KBM-7 (cell line): ENCODE measurements at regions not wholly inside any gene's neighbourhood (a gene's known extent, or its start where the extent isn't known, plus 50 kb on each side); places are given as distances from the start of the nearest gene placed in this dataset.
"Not testable (repeated sequence)": the region's sequence is repeated elsewhere in the genome, so short reads cannot be mapped to it uniquely, and the experiment has no call there.

Source experiments
- DNase-seq: peaks from one replicate; pipeline ENCODE4 v3.0.0-alpha.2; 2015
- in situ Hi-C: fragments of 300-500 bp; cut with MboI; formaldehyde crosslinking; loops from 2 replicates; pipeline ENCODE4 v1.14.3; 2020; ENCODE audit warnings: low sequenced_read_pairs, low pct_unique_long_range_greater_than_20kb, mixed read lengths

DNA sequence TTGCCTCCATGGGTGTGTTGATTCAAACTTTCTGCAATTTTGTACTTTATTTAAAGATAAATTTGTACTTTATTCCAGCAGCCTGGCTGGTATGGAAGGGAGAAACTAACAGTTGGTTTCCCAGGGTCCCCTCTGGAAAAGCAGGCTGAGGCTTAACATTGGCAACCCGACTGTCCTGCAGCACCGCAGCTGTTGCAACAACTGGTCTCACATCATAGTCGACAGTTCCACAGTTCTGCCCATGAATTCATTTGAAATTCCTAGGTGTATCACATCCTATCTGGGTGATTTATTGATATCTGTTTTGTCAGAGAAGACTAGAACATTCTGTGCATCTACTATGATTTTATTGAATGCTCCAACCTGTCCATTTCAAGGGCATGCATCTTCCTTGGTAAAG is 98.8 kb upstream of the GATB start:
- in situ Hi-C loops = no loop called here
- DNase-seq = no peak

DNA sequence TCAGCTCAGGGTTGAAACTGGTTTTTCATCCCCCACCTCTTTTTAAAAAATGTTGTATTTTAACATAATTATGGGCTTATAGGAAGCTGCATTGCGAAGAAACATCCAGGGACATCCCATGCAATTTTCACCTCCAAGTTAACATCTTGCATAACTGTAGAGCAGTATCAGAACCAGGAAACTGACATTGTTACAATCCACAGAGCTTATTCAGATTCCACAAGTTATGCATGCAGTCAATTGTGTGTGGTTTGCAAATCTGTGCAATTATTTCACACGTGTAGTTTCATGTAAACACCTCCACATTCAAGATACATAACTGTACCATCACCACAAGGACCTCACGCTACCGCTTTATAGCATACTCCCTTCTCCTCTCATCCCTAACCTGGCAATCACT is 97.5 kb upstream of the GATB start:
- DNase-seq = no peak
- in situ Hi-C loops = no loop called here

DNA sequence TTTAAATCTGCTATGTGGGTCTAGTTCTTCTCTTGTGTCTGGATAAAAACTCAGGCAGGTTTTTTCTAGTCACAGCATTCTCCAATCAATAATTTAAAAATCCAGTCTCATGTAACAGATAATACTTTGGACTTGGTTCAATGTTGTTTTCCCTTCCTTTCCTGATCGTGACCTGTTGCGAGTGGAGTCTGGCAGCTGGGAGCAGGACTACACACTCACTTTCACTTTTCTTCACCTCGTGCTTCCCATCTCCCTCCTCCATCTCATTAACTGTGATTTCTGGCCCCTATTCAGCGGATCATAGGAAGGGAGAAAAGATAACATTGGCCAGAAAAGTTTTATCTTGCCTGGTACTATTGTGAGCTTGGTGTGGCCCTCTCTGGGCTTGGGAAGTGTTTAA is 96.6 kb upstream of the GATB start:
- in situ Hi-C loops = no loop called here
- no peak for DNase-seq

GRCh38 chr4:151855747-151856146 is 94.9 kb upstream of the GATB start:
- in situ Hi-C loops = no loop called here
- DNase-seq = no peak

- no peak for DNase-seq
- in situ Hi-C loops = no loop called here
These were observed 93.9 kb upstream of the GATB start for GRCh38 chr4:151854731-151855130.

GRCh38 chr4:151853034-151853433 is 92.2 kb upstream of the GATB start:
- in situ Hi-C loops = no loop called here
- no peak for DNase-seq

DNA sequence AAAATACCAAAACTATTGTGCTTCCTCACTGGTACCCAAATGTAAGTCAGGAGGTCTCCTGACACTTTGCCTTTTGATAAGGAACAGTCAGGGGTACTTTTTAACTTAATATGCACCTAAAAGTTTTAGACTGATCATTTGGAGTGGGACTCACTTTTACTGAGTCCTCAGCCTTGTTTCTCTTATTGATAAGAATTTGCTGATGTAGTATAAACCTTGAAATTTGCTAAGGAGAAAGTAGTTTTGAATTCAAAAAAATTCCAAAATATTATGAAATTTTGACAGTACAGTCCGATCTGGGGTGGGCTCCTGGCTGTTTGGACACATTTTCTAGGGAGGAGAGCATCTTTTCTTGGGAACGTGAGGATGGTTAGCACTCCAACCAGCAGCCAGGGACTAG is 91.4 kb upstream of the GATB start:
- in situ Hi-C loops = no loop called here
- DNase-seq = no peak

GRCh38 chr4:151851354-151851753 is 90.5 kb upstream of the GATB start:
- in situ Hi-C loops = no loop called here
- no peak for DNase-seq

DNA sequence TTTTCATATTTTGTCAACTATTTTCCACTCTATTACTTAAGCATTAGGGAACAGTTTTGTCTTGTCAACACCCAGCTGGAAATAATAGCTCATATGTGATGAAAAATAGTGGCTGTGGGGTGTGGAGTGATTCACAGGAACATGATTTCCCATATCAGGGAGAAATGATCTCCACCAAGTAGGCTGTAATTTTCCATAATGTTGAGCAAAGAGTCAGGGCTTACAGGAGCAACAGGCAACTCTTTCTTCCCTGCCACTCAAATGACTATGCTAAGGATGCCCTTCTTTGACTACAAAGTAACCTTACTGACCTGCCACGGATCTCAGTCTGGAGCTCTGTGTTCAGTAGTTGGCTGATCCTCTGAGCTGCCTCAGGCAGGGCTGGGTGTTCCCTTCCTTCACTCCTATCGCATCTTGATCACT is 90.0 kb upstream of the GATB start:
- in situ Hi-C loops = no loop called here
- no peak for DNase-seq

DNA sequence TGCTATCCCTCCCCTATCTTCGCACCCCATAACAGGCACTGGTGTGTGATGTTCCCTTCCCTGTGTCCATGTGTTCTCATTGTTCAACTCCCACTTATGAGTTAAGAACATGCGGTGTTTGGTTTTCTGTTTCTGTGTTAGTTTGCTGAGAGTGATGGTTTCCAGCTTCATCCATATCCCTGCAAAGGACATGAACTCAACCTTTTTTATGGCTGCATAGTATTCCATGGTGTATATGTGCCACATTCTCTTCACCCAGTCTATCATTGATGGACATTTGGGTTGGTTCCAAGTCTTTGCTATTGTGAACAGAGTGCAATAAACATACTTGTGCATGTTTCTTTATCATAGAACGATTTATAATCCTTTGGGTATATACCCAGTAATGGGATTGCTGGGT is 84.7 kb upstream of the GATB start:
- in situ Hi-C loops, DNase-seq: not testable (repeated sequence)

DNA sequence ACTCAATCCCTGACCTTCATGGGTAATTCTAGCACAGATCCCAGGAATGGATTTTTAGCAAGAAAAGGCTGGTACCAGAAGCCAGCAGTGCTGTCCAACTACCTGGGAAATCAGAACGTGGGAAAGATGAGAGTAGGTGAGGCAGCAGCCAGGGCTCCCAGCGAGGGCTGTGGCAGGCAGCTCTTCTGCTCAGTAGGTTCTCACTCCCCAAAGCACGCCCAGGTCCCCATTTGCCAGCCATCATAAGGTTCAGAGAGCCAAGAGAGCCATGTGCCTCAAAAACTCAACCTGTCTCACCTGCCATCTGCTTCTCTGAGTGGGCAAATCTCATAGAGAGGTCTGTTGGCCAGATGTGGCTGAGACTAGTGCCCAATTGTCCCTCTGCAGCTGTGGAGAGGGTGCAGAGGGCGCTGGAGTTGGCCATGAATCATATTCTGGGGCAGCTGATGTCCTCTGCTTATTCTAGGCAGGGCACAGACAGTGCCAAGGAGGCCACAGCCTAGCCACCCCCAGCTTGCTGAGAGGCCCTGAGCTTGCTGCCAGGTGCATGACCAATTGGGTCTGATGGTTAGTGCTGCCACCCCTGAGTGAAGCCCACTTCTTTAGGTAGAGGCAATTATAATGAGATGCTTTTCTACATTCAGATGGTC is 81.7 kb upstream of the GATB start:
- in situ Hi-C loops = no loop called here

GRCh38 chr4:151841107-151841506 is 80.3 kb upstream of the GATB start:
- no peak for DNase-seq
- in situ Hi-C loops = no loop called here

More for the DNA sequence above, 81.7 kb upstream of the GATB start:
- DNase-seq = no peak

DNA sequence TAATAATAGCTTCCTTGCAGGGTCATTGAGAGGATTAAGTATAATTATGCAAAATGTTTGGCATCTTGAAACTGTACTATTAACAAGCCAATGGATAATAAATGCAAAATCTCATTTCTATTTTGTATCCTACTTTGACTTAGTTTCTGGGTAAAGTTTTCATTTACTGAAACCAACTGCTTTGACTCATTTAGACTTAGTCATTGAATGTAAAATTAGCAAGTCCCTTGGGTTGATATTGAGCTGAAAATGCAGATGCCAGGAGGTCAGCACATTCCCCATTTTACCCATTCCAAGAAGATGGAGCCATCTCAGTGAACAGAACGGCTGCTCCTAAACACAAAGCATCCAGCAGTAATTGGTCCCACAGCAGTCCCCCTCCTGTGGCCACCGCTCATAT is 74.7 kb upstream of the GATB start:
- no peak for DNase-seq
- in situ Hi-C loops = no loop called here

GRCh38 chr4:151833174-151833573 is 72.4 kb upstream of the GATB start:
- DNase-seq = no peak
- in situ Hi-C loops = no loop called here

DNA sequence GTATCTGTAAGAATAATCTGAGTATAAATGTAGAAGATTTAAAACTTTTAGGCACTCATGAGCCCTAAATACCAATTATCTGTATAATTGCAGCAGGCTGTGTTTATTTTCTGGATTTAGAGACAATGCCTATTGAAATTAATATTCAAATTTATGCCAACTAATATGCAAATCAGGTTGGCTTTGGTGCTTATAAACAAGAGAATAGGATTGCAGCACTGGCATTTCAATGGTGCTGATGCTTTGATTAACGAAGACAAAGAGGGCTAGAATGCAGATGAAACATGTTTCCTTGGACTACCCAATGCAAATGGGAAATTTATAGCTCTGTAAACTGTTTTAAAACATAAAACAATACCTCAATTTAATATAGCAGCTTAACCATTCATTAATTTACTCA is 70.7 kb upstream of the GATB start:
- in situ Hi-C loops = no loop called here
- no peak for DNase-seq

DNA sequence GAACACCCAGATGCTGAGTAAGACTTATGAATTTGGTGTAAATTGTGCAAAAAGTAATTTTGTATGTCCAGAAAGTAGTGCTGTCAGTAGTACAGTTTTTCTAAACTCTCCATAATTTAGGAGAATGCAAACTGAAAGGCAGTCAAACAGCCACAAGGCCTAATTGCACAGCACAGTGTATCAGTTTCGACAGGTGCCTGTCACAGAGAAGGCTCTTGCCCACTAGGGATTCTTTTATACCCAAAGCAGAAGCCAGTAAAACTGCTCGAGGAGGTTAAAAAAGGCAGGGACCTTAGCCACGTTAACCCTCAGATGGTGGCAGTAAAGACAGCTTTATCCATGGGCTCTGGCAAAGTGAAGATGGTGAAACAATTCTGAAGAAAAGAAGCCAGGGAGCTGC is 69.4 kb upstream of the GATB start:
- no peak for DNase-seq
- in situ Hi-C loops = no loop called here

- in situ Hi-C loops = no loop called here
These were observed 68.5 kb upstream of the GATB start for GRCh38 chr4:151829309-151829708.

DNA sequence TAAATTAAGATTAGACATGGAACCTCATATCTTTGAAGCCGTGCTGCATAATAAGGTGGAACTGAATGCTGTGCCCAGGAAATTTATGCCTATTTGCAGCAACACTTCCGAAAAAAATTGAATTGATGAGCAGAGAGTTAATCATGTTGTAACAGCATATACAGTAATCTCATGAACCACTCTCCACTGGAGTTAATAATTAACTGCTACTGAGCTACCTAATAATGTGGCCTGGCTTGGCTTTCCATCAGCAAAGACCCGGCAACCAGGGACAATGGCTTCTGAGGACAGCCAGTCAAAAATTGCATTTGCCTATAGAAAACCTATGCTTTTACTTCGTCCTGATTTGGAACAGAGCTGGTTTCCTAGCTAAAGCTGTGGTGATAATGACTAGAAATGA is 63.8 kb upstream of the GATB start:
- in situ Hi-C loops = no loop called here
- no peak for DNase-seq

More at GRCh38 chr4:151829309-151829708, 68.5 kb upstream of the GATB start:
- DNase-seq = no peak

GRCh38 chr4:151822331-151822730 is 61.5 kb upstream of the GATB start:
- in situ Hi-C loops = no loop called here
- DNase-seq = no peak

- in situ Hi-C loops = no loop called here
- no peak for DNase-seq
These were observed 59.2 kb upstream of the GATB start for GRCh38 chr4:151820004-151820403.

GRCh38 chr4:151811403-151811802 is 50.6 kb upstream of the GATB start:
- in situ Hi-C loops = no loop called here
- DNase-seq = no peak
